ENCODE measurements at regions not wholly inside any gene's neighbourhood (a gene's known extent, or its start where the extent isn't known, plus 50 kb on each side); places are given as distances from the start of the nearest gene placed in this dataset.

DNA sequence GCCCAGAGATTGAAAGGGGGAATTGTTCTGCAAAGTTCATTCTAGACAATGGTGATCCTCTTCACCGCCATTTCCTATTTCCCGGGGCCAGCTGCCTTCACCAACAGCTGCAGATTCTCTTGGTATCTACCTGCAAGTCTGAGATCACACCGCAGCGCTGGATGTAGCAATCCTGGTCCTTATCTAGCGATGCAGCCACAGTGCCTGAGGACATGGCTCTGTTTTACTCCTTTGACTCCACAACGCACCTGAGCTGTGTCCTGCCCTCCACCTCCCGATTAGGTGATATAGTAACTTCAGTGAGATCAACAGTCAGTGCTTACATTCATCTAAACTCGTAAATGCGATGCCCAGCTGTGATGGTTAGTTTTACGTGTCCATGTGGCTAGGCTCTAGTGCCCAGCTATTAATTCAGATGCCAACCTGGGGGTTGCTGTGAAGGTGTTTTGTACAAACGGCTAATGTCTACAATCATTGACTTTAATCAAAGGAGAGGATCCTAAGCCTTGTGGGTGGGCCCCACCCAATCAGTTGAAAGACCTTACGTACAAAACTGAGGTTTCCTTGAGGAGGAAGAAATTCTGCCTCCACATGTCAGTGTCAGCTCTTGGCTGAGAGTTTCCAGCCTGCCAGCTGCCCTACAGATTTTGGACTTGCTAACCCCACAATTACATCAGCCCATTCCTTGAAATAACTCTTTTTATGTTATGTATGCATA is 189.8 kb downstream of the SH3BP4 start:
- DNase-seq (ENCODE audit: low read depth): no peak

- no peak for DNase-seq (ENCODE audit: low read depth)
These were observed 190.8 kb downstream of the SH3BP4 start for GRCh38 chr2:235142601-235143000.

GRCh38 chr2:235143789-235144188 is 192.0 kb downstream of the SH3BP4 start:
- no peak for DNase-seq (ENCODE audit: low read depth)

GRCh38 chr2:235144291-235144690 is 192.5 kb downstream of the SH3BP4 start:
- no peak for DNase-seq (ENCODE audit: low read depth)

DNA sequence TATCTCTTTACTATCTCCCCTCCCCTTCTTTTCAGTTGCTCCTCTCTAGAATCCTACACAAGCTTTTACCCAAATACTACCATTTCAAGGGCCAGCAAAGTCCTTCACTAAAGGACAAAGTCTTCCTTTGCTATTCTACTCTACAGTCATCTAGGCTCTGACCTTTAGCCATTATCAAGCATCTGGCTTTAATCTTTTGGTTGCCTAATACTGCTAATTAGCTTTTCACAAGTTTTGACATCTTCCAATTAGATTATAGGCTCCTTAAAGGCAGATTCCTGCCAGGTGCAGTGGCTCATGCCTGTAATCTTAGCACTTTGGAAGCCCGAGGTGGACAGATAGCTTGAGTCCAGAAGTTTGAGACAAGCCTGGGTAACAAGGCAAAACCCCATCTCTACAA is 194.4 kb downstream of the SH3BP4 start:
- no peak for DNase-seq (ENCODE audit: low read depth)

DNA sequence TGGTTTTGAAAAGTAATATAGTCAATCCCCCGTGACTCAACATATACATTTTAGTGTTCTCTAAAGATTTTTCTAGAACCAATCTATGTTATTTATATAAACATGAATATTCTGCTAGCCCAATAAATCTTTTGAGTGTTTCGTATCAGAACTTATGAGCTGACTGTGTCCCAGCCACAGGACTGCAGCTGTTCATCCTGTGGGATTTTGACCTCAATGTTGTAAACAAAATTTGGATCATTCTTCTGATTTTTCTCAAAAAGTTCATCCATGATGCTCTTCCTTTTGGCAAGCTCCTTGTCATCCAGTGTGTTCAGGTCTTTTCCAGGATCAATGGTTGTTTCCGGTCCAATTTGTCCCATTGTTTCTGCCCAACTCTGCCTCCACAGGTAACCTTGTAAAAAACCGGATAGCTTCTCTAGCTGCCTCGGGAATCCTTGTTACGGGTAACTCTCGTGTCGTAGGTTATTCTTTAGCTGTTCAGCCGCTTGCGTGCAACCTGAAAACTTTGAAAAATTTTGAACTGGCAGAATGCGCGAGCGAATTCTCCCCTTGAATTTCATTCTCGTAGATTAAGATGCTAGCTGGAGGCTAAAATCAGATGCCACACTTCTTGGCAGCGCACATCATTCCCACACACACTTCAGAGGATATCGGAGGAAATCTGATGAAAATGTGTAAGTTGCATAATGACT is 195.2 kb downstream of the SH3BP4 start:
- no peak for DNase-seq (ENCODE audit: low read depth)

GRCh38 chr2:235148201-235149170 is 196.7 kb downstream of the SH3BP4 start:
- no peak for DNase-seq (ENCODE audit: low read depth)

GRCh38 chr2:235149240-235149659 is 197.4 kb downstream of the SH3BP4 start:
- DNase-seq (ENCODE audit: low read depth): no peak

GRCh38 chr2:235149736-235150135 is 197.9 kb downstream of the SH3BP4 start:
- DNase-seq (ENCODE audit: low read depth): no peak

- DNase-seq (ENCODE audit: low read depth): no peak
These were observed 199.3 kb downstream of the SH3BP4 start for GRCh38 chr2:235151152-235151551.

GRCh38 chr2:235155163-235155562 is 203.3 kb downstream of the SH3BP4 start:
- no peak for DNase-seq (ENCODE audit: low read depth)

DNA sequence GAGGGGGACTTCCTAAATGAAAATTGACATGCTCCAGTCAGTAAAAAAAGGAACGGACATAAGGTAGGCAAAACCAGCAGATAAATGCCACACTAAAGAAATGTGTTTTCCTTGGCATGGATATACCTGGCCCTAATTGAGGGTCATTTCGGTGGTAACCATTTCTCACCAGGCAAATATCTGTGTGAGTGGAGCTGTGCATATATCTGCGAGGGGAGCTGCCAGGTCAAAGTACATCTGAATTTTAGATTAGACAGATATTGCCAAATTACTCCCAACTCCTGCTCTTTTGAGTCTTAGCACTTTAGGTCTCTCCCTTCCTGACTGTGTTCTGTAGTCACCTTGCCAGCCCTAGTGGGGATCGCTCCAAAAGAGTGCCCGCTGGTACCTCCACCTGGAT is 204.2 kb downstream of the SH3BP4 start:
- no peak for DNase-seq (ENCODE audit: low read depth)

- no peak for DNase-seq (ENCODE audit: low read depth)
These were observed 206.1 kb downstream of the SH3BP4 start for GRCh38 chr2:235157746-235158482.

- DNase-seq (ENCODE audit: low read depth): no peak
These were observed 208.5 kb downstream of the SH3BP4 start for GRCh38 chr2:235160281-235160810.

DNA sequence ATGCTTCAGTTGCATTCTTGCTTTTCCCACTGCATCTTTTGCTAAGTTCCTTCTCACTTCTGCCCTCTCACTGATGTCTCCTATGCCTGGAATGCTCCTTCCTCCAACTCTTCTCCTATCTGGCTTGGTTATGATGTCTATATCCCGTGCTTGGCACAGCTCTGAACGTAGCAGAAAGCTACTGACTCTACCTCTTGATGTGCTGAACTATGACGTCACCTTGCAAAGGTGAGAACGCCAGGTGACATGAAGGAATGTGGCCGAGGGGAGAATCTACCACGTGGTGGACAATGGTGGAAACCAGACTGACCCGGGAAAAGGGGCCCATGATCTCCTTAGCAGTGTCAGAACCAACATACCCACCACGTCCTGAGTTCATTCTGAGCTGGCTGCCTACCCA is 209.7 kb downstream of the SH3BP4 start:
- DNase-seq (ENCODE audit: low read depth): no peak

DNA sequence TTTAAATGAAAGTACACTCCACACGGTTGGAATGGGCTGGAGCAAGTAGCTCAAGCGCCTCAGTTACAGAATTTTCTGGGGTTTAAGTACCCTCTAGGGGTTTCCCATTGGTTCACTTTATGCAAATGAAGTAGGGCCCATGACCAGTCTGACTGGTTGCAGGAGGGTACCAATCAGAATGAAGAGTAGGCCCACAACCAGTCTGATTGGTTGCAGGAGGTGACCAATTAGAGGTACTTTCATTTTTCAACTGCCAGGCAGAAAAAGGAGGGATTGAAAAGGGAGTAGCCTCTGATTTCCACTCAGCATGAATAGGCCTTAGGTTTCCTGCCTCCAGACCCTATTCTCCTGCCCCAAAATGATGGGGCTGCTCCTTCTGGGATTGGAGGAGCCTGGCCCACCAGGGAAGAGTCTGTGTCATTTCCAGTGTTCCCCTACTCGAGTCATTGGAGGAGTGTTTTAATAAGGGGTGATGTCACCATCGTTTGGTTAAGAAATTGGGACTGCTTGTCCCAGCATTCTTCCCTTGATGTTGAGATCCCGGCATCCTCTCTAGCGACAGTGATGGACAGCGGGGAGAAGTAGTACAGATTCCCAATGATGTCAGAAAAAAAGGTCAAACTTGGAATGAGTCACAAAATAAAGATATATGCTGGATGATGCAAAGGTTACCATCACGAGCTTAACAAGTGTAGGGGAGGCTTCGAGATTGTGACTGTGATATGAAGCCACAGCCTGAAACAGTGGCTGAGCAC is 210.4 kb downstream of the SH3BP4 start:
- DNase-seq (ENCODE audit: low read depth): no peak

GRCh38 chr2:235162837-235163197 is 211.0 kb downstream of the SH3BP4 start:
- no peak for DNase-seq (ENCODE audit: low read depth)

GRCh38 chr2:235165136-235165535 is 213.3 kb downstream of the SH3BP4 start:
- DNase-seq (ENCODE audit: low read depth): no peak

DNA sequence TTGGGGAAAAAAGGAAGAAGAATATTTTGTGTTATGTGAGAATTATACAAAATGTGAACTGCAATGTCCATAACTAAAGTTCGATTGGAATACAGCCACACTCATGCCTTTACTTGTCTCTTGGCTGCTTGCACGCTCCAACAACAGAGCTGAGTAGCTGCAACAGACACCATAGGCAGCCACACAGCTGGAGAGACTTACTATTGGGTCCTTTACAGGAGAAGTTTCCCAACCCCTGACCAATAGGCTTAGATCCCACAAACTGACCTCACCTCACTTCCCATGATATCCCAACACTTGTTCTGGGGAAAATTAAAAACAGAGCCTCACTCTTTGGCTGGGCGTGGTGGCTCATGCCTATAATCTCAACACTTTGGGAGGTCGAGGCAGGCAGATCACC is 213.8 kb downstream of the SH3BP4 start:
- DNase-seq (ENCODE audit: low read depth): no peak

DNA sequence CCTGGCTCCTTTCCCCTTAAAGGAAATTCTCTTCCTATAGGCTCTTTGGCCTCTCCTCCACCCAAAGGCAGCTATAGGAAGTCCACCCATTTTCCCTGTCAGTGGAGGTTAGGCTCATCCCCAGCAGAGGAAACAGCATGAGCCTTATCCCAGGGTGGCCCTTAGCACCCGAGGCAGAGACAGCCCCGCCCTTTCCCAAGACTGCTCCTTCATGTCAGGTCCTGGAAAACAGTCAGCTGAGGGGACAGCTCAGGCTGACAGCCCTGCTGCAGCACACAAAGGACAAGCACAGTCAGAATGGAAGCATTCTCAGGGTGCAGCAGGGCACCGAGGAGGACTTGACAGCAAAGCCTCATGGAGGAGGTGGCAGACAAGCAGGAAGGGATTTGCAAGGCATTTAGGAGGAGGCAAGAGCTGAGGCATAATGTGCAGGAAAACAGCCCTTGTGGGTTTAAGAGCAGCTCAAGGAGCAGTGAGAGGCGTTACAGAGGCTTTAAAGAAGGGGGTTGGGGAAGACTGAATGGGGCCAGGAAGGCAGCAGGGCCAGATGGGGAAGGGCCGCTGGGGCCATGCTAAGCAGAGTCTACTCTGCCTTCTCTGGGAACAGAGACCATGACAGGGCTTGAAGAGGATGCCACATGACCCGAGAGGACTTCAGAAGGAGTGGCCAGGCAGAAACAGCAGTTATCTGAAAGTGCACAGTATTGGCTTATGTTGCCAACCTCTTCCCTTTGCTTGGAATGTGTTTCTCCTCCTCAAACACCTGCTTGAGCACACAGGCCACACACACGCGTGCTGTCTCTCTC is 216.6 kb downstream of the SH3BP4 start:
- no peak for DNase-seq (ENCODE audit: low read depth)
